Caki2 (cell line): ENCODE measurements at regions not wholly inside any gene's neighbourhood (a gene's known extent, or its start where the extent isn't known, plus 50 kb on each side); places are given as distances from the start of the nearest gene placed in this dataset.
"Not testable (repeated sequence)": the region's sequence is repeated elsewhere in the genome, so short reads cannot be mapped to it uniquely, and the experiment has no call there.

ENCODE experiments used
- DNase-seq: peaks from one replicate; pipeline ENCODE4 v3.0.0-alpha.2; 2015; ENCODE audit warnings: low read depth
- in situ Hi-C: cut with HindIII; loops from 2 replicates; pipeline ENCODE4 v1.10.0; 2016; ENCODE audit warnings: low sequenced_read_pairs, low pct_unique_long_range_greater_than_20kb, mixed read lengths

DNA sequence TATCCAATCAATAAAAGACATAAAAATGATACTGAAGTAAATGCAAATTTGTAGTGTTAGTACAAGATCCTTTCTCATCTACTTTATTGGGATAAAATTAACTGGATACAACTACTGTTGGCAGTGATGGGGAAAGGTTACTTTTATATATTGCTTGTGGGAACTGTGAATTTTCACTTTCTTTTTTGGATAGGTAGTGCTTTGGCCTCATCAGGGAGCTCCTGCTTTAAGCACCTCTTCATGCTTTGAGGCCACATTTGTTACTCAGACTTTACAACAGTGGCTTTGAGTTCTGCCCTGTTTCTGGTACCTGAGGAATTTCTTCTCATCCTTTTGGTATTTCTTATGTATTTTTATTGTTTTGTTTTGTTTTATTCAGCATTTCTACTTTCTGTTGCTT lies 134.7 kb upstream of the XIST start:
- no peak for DNase-seq

GRCh38 chrX:73979551-73980131 lies 127.1 kb upstream of the XIST start:
- in situ Hi-C loops, result no loop called here

More for the DNA sequence above, 134.7 kb upstream of the XIST start:
- in situ Hi-C loops, result no loop called here

DNA sequence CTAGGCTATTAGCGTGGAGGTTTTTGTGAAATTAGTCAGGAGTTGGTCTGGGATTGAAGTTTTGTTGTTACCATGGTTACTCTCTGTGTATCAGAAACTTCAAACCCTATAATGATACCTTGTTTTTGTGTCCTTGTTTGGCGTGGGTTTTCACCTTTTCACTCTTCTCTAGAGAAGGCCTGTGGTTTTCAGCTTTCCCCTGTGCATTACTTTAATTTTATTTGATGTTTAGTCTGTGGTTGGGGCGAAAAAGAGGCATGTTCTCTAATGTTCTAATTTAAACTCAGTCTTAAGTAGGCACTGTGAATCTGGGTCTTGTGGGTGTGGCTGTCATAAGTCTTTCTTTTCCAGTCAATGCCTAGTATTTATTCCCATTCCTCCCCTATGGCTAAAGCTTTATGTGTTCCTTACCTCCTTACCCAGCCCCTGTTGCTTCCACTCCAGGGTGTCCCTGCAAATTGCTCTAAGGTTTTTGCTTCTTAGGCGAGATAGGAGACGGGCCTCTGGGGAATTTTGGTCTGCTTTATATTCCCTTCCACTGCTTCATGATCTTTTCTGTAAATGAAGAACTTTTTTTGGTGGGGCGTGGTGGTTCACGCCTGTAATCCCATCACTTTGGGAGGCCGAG lies 125.1 kb upstream of the XIST start:
- no peak for DNase-seq
- in situ Hi-C loops, result no loop called here

More at GRCh38 chrX:73979551-73980131, 127.1 kb upstream of the XIST start:
- DNase-seq, result no peak

DNA sequence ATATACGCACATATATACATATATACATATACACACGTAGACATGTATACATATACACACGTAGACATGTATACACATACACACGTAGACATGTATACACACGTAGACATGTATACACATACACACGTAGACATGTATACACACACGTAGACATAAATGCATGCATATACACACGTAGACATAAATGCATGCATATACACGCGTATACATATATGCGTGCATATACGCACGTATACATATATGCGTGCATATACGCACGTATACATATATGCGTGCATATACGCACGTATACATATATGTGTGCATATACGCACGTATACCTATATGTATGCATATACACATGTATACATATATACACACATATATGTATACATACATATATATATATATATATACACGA lies 114.9 kb upstream of the XIST start:
- DNase-seq, in situ Hi-C loops: not testable (repeated sequence)

DNA sequence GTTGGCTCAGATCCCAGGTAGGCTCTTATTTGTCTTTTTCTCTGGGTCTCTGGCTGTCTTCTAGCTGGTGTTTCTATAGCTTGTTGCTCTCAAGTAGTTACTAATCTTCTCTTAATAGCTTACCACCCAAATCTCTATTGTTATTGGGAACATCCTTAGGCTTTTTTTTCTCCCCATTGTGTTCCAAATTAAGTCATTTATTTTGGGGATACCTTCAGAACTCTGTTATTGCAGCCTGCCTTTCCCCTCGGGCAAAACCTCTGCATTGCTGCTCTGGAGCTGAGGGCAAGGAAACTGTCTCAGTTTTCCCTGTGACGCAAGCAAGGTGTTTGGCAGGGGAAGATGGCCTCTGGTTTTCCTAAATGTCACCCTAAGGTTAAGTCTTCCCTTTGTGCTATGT lies 113.3 kb upstream of the XIST start:
- in situ Hi-C loops, result no loop called here

GRCh38 chrX:73964579-73964978 lies 112.1 kb upstream of the XIST start:
- in situ Hi-C loops, result no loop called here
- DNase-seq, result no peak

More for the DNA sequence above, 113.3 kb upstream of the XIST start:
- no peak for DNase-seq

GRCh38 chrX:73963682-73964081 lies 111.2 kb upstream of the XIST start:
- no peak for DNase-seq
- in situ Hi-C loops, result no loop called here

DNA sequence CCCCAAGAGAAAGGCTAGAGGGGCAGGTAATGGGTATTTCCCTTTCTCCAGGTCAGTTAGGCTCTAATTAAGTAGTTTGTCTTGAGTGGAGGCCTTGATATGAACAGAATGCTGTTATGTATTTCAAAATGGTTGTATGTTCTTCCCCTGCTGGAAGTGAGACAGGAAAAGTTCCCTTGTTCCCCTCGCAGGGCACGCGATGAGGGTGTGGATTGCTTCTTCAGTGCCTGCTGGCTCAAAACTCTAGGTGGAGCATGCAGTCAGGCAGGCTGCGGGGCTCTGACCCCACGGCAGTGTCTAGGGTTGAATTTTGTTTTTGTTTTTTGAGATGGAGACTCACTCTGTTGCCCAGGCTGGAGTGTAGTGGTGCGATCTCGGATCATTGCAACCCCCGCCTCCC lies 110.4 kb upstream of the XIST start:
- in situ Hi-C loops, result no loop called here
- DNase-seq, result no peak

DNA sequence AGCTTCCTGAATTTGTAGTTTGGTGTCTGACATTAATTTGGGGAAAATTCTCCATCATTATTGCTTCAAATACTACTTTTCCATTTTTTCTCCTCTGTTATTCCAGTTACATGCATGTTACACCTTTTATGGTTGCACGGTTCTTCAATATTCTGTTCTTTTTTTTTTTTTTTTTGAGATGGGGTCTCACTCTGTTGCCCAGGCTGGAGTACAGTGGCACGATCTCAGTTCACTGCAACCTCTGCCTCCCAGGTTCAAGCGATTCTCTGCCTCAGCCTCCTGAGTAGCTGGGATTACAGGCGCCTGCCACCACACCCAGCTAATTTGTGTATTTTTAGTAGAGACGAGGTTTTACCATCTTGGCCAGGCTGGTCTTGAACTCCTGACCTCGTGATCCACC lies 109.4 kb upstream of the XIST start:
- in situ Hi-C loops, result not testable (repeated sequence)

GRCh38 chrX:73944563-73944908 lies 92.0 kb upstream of the XIST start:
- DNase-seq, result no peak

More for the DNA sequence above, 109.4 kb upstream of the XIST start:
- DNase-seq, result not testable (repeated sequence)

DNA sequence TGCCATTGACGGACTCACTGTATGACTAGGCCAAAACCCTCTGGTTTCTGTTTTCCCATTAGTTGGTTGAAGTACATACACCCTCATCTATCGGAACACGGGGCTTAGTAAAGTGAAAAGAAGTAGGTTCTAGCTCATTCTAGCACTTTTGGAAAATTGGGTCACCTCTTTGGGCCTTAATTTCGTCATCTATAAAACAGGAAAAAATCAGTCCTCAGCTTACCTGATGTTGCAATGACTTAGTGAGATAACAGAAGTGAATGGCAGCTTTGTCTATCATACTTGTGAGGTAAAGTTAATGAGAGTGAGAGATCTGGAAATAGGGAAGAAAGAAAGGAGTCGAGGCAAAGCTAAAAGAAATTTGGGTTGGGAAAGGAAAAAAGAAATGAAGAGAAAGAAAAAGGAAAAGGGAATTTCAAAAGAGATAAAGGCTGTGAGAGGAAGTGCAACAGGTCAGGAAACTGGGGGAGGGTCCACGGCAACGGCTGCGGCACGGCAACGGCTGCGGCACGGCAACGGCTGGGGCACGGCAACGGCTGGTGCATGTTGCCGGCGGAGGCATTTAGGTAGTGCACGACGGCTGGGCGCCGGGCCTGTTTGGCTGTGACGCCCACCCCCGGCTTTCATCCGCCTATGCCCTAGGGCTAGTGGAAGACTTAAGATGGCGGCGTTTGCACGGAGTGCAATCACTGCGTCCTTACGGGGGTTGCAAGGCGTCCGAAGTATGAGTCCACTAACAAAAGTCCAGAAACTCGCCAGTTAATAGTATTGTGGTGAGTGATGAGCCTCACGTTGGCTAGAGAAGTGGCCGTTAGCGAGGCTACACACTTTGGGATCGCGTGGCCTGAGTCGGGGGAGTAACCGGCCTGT lies 91.4 kb upstream of the XIST start:
- in situ Hi-C loops, result no loop called here
- peak; percentile 72 for DNase-seq

More at GRCh38 chrX:73944563-73944908, 92.0 kb upstream of the XIST start:
- in situ Hi-C loops, result no loop called here

GRCh38 chrX:73940893-73941470 lies 88.5 kb upstream of the XIST start:
- DNase-seq, result no peak
- in situ Hi-C loops, result no loop called here

GRCh38 chrX:73937843-73938242 lies 85.3 kb upstream of the XIST start:
- in situ Hi-C loops, DNase-seq: not testable (repeated sequence)

DNA sequence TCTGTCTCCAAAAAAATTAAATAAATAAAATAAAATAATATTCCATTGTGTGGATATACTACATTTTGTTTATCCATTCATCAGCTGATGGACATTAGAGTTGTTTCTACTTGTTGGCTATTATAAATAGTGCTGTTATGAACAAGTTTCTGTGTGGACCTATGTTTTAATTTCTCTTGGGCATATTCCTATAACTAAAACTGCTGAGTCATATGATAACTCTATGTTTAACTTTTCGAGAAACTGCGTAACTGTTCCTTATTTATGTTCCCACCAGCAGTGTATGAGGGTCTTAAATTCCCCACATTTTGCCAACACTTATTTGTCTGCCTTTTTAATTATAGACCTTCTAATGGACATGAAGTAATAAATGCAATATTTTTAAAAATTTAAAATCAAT lies 80.0 kb upstream of the XIST start:
- DNase-seq, result no peak
- in situ Hi-C loops, result no loop called here

DNA sequence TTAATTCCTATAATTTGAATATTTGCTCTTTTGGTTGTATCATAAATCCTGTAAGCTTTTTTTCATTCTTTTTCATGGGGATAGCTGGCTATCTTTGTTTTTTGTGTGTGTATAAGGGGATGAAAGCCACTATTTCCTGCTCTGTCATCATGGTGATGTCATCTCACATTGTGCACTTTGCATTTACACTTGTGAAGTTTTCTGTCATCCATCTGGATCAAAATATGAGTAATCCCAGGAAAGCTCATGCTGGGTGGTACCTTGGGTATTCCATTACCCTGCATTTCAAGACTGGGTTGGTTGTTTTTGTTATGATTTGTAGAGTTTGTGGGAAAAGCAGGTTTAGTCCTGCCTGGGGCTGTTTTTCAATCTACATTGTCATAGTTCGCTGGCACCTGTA lies 77.8 kb upstream of the XIST start:
- in situ Hi-C loops, result no loop called here
- DNase-seq, result peak; percentile 22

GRCh38 chrX:73922856-73923455 lies 70.4 kb upstream of the XIST start:
- in situ Hi-C loops, result no loop called here
- no peak for DNase-seq

DNA sequence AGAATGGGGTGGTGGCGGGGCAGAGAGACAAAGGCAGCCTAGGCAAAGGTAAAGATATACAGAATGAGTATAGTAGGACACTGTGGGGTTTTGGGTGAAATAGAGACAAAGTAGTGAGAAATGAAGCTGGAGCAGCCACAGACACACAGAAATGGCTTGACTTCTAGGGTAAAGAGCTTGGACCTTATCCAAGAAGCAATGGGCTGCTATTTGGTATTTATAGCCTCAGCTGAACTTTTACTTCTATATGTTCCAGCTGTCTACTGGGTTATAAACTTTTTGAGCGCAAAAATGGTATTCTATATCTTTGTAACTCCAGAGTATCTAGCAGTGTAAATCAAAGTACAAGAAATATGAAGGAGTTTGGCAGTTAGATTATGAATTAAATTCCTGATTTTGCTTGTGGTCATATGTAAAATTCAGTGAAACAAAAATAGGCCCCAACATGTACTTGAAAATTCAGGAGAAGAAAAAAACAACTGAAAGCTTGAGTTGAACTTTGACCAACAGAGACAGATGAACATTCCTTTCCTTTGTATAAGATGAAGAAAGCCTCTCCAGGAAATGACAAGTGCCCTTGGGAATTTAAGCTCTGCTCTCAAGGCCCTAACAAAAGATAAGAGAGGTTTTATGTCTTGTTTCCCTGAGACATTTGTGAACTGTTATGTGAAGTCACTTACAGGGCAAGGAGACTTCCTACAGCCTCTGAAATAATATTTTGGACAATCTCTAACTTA lies 64.6 kb upstream of the XIST start:
- in situ Hi-C loops, result no loop called here
- DNase-seq, result peak; percentile 28

- in situ Hi-C loops, result no loop called here
- no peak for DNase-seq
Measured at GRCh38 chrX:73916489-73916888, 64.0 kb upstream of the XIST start.
